Ovary (tissue), 7 donors: ENCODE measurements at regions not wholly inside any gene's neighbourhood (a gene's known extent, or its start where the extent isn't known, plus 50 kb on each side); places are given as distances from the start of the nearest gene placed in this dataset.

Experiments used
- DNase-seq, 5 donors: peaks; one replicate each; pipeline ENCODE4 v3.0.0-alpha.2; 2019 to 2020
- H3K27ac ChIP-seq, 2 donors: fragments of 200-600 bp; one replicate each; pipeline versions ENCODE4 v1.5.1 to v1.8.0; 2019 to 2022
- H3K27me3 ChIP-seq: fragments of 200-600 bp; one replicate; pipeline ENCODE4 v1.8.0; 2022
- H3K36me3 ChIP-seq: fragments of 200-600 bp; sonication (generic); one replicate; pipeline ENCODE4 v1.5.1; 2019
- H3K4me1 ChIP-seq: one replicate; pipeline ENCODE4 v1.8.1; 2013; ENCODE audit warnings: mild to moderate bottlenecking, moderate library complexity; ENCODE audit not compliant: insufficient read depth
- H3K4me3 ChIP-seq: fragments of 200-600 bp; sonication (generic); one replicate; pipeline ENCODE4 v1.5.1; 2017
- H3K9me3 ChIP-seq, 2 donors: fragments of 200-600 bp in 1 of 2; sonication (generic) in 1 of 2; one replicate each; pipeline versions ENCODE4 v1.5.1 to v1.8.1; 2013 to 2019; ENCODE audit warnings: mild to moderate bottlenecking in 1 of 2, moderate library complexity in 1 of 2
- CTCF ChIP-seq, 3 donors: fragments of 450-650 bp in 2 of 3; fragments of 200-600 bp in 1 of 3; IDR thresholded peaks; one replicate each; pipeline versions ENCODE4 v1.5.1 to v1.8.0; 2016 to 2022; ENCODE audit warnings: antibody characterized with exemption in 3 of 3, mild to moderate bottlenecking in 1 of 3
- EP300 ChIP-seq: sonication (generic); formaldehyde crosslinking; IDR thresholded peaks from one replicate; pipeline ENCODE4 v1.6.1; 2017; ENCODE audit warnings: antibody characterized with exemption
- POLR2A ChIP-seq: fragments of 450-650 bp; IDR thresholded peaks from one replicate; pipeline ENCODE4 v1.6.1; 2017; ENCODE audit warnings: antibody characterized with exemption, mild to moderate bottlenecking, moderate library complexity
- WGBS, 3 donors: extraction: QIAGEN DNeasy Blood & Tissue Kit in 1 of 3; methylation state at CpG; one replicate each; pipeline versions ENCODE4 v1.1.5 to v1.1.7; 2013 to 2017; 5-methylcytosine and 5-hydroxymethylcytosine counted together
- intact Hi-C, 4 donors: fragments of 100-400 bp; cut with DNase I; formaldehyde crosslinking; loops; one replicate each; pipeline versions ENCODE4 v1.11.0 to v1.15.1; 2022 to 2023
- donor health status: DM: no; HTN: no; CAD: no; lungs with moderate emphysema.
- donor health status: DM: no; HTN: no; CAD: no.
- donor health status: Bipolar disorder and iron deficiency.
- donor health status: DM: no; HTN: no; CAD: no.
- donor health status: DM: yes; HTN: yes; CAD: no.

- Histone ChIP-seq H3K4me1 (peaks cover 3% of the 10 kb centered on the region), H3K36me3 (no peaks in the 10 kb centered on the region), H3K27me3 (no peaks in the 10 kb centered on the region), H3K4me3 (no peak overlapping the region), H3K27ac (no peak overlapping the region), H3K9me3 (no peaks in the 10 kb centered on the region)
- TF ChIP-seq POLR2A (no peak), CTCF (IDR thresholded peaks at IDR 0.05) (no peak), EP300 (no peak)
- 91 to 93% (median 91%) methylated on average over 10 of the region's 10 CpGs for WGBS, 3 donors
- DNase-seq: no peak
- intact Hi-C loops: no loop called here
These were observed 50.6 kb upstream of the SMNDC1 start for GRCh38 chr10:110355141-110355831.

- Histone ChIP-seq H3K4me3 (no peak overlapping the region), H3K27ac (no peak overlapping the region)
These were observed 51.4 kb upstream of the SMNDC1 start for GRCh38 chr10:110355922-110356627.

GRCh38 chr10:110356628-110357245, 52.0 kb upstream of the SMNDC1 start:
- intact Hi-C loops: no loop called here
- Histone ChIP-seq H3K4me3 (no peak overlapping the region), H3K27me3 (no peaks in the 10 kb centered on the region), H3K36me3 (no peaks in the 10 kb centered on the region), H3K4me1 (peaks cover 3% of the 10 kb centered on the region), H3K9me3 (no peaks in the 10 kb centered on the region), H3K27ac (no peak overlapping the region)
- DNase-seq: peak in 4 of 5 donors; percentile 21 to 44 (median 32)
- 58 to 69% (median 59%) methylated on average over 19 of the region's 19 CpGs for WGBS, 3 donors
- TF ChIP-seq EP300 (no peak), CTCF (IDR thresholded peaks at IDR 0.05) (no peak), POLR2A (no peak)

More at GRCh38 chr10:110355922-110356627, 51.4 kb upstream of the SMNDC1 start:
- peaks cover 3% of the 10 kb centered on the region for H3K4me1 ChIP-seq
- no peak for DNase-seq
- no peaks in the 10 kb centered on the region for H3K36me3 ChIP-seq
- H3K27me3 ChIP-seq: no peaks in the 10 kb centered on the region
- TF ChIP-seq EP300 (no peak), POLR2A (no peak), CTCF (IDR thresholded peaks at IDR 0.05) (no peak)
- no peaks in the 10 kb centered on the region for H3K9me3 ChIP-seq
- 78 to 86% (median 79%) methylated on average over 9 of the region's 9 CpGs for WGBS, 3 donors
- intact Hi-C loops: no loop called here

GRCh38 chr10:110357252-110357780, 52.6 kb upstream of the SMNDC1 start:
- Histone ChIP-seq H3K27me3 (no peaks in the 10 kb centered on the region), H3K9me3 (no peaks in the 10 kb centered on the region), H3K4me1 (peaks cover 3% of the 10 kb centered on the region), H3K36me3 (no peaks in the 10 kb centered on the region), H3K27ac (no peak overlapping the region), H3K4me3 (no peak overlapping the region)
- WGBS, 3 donors: 7 to 16% (median 10%) methylated on average over 17 of the region's 17 CpGs
- intact Hi-C loops: no loop called here
- DNase-seq: peak; percentile 40 to 65 (median 60)
- no peak for TF ChIP-seq CTCF (IDR thresholded peaks at IDR 0.05)
- TF ChIP-seq POLR2A: no peak
- TF ChIP-seq EP300: no peak
